ENCODE measurements at regions not wholly inside any gene's neighbourhood (a gene's known extent, or its start where the extent isn't known, plus 50 kb on each side); places are given as distances from the start of the nearest gene placed in this dataset.

DNA sequence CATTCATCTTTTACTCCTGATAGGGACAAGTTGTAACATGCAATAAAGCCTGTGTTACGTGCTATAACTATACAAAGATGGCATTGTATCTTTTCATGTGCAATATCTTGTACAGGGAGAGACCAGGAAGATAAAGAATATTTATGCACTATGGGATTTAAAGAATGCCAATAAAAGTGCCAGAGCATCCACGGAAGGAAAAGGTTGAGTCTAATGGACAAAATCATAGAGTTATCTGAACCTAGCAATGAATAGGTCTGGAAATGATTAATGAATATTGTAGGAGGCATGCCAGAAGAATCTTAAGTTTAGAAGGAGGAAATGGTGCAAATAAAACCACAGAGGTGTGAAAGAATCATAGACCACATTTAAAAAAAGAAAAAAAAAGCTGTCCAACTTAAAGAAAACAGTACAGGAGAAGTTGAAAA is 263.9 kb downstream of the KCNC2 start:
- TF ChIP-seq, protein P1, sequence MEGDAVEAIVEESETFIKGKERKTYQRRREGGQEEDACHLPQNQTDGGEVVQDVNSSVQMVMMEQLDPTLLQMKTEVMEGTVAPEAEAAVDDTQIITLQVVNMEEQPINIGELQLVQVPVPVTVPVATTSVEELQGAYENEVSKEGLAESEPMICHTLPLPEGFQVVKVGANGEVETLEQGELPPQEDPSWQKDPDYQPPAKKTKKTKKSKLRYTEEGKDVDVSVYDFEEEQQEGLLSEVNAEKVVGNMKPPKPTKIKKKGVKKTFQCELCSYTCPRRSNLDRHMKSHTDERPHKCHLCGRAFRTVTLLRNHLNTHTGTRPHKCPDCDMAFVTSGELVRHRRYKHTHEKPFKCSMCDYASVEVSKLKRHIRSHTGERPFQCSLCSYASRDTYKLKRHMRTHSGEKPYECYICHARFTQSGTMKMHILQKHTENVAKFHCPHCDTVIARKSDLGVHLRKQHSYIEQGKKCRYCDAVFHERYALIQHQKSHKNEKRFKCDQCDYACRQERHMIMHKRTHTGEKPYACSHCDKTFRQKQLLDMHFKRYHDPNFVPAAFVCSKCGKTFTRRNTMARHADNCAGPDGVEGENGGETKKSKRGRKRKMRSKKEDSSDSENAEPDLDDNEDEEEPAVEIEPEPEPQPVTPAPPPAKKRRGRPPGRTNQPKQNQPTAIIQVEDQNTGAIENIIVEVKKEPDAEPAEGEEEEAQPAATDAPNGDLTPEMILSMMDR (IDR thresholded peaks at IDR 0.05) = no peak
- TF ChIP-seq POLR2A (IDR thresholded peaks at IDR 0.05) = no peak
